ENCODE measurements at regions not wholly inside any gene's neighbourhood (a gene's known extent, or its start where the extent isn't known, plus 50 kb on each side); places are given as distances from the start of the nearest gene placed in this dataset.

DNA sequence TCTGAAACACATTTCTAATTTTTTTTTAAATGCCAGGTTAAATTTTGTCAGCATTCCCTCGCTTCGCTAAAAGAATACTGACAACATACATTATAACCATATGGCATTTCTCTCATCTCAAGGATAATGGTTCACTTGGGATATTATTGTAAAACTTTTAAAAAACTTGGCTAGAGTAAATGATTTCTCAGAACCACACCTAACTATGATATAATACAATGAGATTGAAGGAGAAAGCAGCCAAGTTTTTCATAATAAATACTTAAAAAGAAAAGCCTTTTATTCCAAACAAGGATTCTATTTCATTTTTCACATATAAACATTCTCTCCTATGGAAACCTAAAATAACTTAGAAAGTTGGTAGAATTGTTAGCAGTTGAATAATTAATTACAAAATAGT is 413.9 kb downstream of the HGF start:
- Histone ChIP-seq H3K4me1 (ENCODE audit: control insufficient read depth, insufficient read depth, low read length) (no peaks in the 10 kb centered on the region), H3K4me3 (ENCODE audit: low read depth, low read length) (no peak overlapping the region), H3K36me3 (ENCODE audit: control insufficient read depth in 2 of 2, insufficient read depth in 1 of 2, low read length in 2 of 2) (no peaks in the 10 kb centered on the region), H3K9me3 (ENCODE audit: control insufficient read depth, insufficient read depth, low read depth, low read length) (no peaks in the 10 kb centered on the region), H3K27ac (ENCODE audit: extremely low read depth, low read depth, low read length) (no peak overlapping the region)
- ChIA-PET POLR2A (no interaction called here), CTCF (no interaction called here)
- TF ChIP-seq, protein P1, sequence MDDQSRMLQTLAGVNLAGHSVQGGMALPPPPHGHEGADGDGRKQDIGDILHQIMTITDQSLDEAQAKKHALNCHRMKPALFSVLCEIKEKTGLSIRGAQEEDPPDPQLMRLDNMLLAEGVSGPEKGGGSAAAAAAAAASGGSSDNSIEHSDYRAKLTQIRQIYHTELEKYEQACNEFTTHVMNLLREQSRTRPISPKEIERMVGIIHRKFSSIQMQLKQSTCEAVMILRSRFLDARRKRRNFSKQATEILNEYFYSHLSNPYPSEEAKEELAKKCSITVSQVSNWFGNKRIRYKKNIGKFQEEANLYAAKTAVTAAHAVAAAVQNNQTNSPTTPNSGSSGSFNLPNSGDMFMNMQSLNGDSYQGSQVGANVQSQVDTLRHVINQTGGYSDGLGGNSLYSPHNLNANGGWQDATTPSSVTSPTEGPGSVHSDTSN (CRISPR knock-in tag; IDR thresholded peaks at IDR 0.05): no peak
- TF ChIP-seq YY2 (tag by site-specific recombination; IDR thresholded peaks at IDR 0.05) (no peak), ZNF544 (tag by site-specific recombination; IDR thresholded peaks at IDR 0.05) (no peak)

DNA sequence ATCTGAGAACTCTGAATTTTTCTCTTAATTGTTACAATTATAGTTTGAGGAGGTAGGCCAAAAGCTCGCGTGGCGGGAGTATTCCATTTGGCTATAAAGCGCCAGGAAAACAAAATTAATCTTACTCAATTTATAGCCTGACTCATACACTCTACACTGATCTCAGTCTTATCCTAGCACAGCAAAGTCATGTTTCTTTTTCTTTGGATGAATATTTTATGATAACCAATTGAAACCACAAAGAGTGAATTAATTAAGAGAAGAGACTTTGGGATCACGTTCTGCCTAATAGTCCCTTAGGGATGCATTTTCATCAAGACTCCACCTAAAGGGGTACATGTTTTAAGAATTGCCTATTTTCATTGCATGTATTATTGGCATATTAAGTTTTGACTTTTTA is 420.8 kb downstream of the HGF start:
- H3K27ac ChIP-seq (ENCODE audit: extremely low read depth, low read depth, low read length): no peak overlapping the region
- no peak overlapping the region for H3K4me3 ChIP-seq (ENCODE audit: low read depth, low read length)
- H3K9me3 ChIP-seq (ENCODE audit: control insufficient read depth, insufficient read depth, low read depth, low read length): no peaks in the 10 kb centered on the region
- CTCF ChIA-PET: interaction anchor here (0.6 kb wide), 1 partner anchor 566 kb away, joined by 3 read pairs; no protein-coding TSS in a partner anchor
- no peaks in the 10 kb centered on the region for H3K36me3 ChIP-seq (ENCODE audit: control insufficient read depth in 2 of 2, insufficient read depth in 1 of 2, low read length in 2 of 2)
- POLR2A ChIA-PET: no interaction called here
- TF ChIP-seq ZBTB8A (tag by site-specific recombination; IDR thresholded peaks at IDR 0.05) (no peak), ZNF302 (tag by site-specific recombination; IDR thresholded peaks at IDR 0.05; ENCODE audit: low read depth) (no peak), ZNF548 (tag by site-specific recombination; IDR thresholded peaks at IDR 0.05) (no peak), ZNF354C (tag by site-specific recombination; IDR thresholded peaks at IDR 0.05; ENCODE audit: borderline replicate concordance, low read depth) (no peak), ZNF561 (tag by site-specific recombination; IDR thresholded peaks at IDR 0.05; ENCODE audit: borderline replicate concordance) (no peak), ZNF513 (tag by site-specific recombination; IDR thresholded peaks at IDR 0.05) (no peak), EGR2 (tag by site-specific recombination; IDR thresholded peaks at IDR 0.05; ENCODE audit: low read depth) (no peak), ZNF830 (tag by site-specific recombination; IDR thresholded peaks at IDR 0.05; ENCODE audit: low read depth) (no peak)
- H3K4me1 ChIP-seq (ENCODE audit: control insufficient read depth, insufficient read depth, low read length): no peaks in the 10 kb centered on the region

DNA sequence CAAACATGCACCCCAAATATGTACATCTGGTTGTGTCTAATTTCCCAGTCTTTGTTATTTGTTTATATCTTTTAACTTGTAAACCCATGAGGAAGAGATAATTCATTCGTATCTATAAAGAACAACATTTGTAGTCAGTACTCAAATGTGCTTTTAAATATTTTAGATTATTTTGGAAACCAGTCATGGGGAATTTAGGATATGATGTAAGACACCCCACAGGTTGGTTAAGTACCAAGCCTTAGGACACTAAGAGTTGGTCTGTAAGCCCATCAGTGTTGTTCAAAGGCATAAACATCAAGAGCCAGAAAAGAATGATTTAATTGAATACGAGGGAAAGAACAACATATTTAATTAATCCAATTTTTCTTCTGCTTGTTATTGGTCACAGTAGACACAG is 421.1 kb upstream of the SEMA3C start:
- POLR2A ChIA-PET: no interaction called here
- TF ChIP-seq KLF16 (tag by site-specific recombination; IDR thresholded peaks at IDR 0.05): no peak
- H3K27ac ChIP-seq (ENCODE audit: extremely low read depth, low read depth, low read length): no peak overlapping the region
- CTCF ChIA-PET: interaction anchor here (0.6 kb wide), 1 partner anchor 13 kb away, joined by 3 read pairs; no protein-coding TSS in a partner anchor
- no peaks in the 10 kb centered on the region for H3K9me3 ChIP-seq (ENCODE audit: control insufficient read depth, insufficient read depth, low read depth, low read length)
- H3K4me1 ChIP-seq (ENCODE audit: control insufficient read depth, insufficient read depth, low read length): no peaks in the 10 kb centered on the region
- no peak overlapping the region for H3K4me3 ChIP-seq (ENCODE audit: low read depth, low read length)
- H3K36me3 ChIP-seq (ENCODE audit: control insufficient read depth in 2 of 2, insufficient read depth in 1 of 2, low read length in 2 of 2): no peaks in the 10 kb centered on the region

DNA sequence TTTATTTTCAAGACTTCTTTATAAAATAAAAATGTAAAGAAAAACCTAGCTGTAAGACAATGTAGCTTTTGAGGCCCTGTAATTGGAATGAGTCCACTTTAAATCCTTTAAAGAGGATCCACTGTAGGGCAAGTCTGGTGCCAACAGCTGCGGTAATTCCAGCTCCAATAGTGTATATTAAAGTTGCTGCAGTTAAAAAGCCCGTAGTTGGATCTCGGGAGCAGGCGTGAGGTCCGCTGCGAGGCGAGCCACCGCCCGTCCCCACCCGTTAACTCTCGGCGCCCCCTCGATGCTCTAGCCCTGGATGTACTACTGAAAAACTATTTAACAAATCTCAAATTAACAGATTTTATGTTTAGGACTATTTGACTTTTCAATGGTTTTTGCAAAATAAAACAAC is 414.7 kb upstream of the SEMA3C start:
- no peaks in the 10 kb centered on the region for H3K9me3 ChIP-seq (ENCODE audit: control insufficient read depth, insufficient read depth, low read depth, low read length)
- H3K27ac ChIP-seq (ENCODE audit: extremely low read depth, low read depth, low read length): no peak overlapping the region
- no peaks in the 10 kb centered on the region for H3K4me1 ChIP-seq (ENCODE audit: control insufficient read depth, insufficient read depth, low read length)
- POLR2A ChIA-PET: no interaction called here
- CTCF ChIA-PET: no interaction called here
- H3K36me3 ChIP-seq (ENCODE audit: control insufficient read depth in 2 of 2, insufficient read depth in 1 of 2, low read length in 2 of 2): no peaks in the 10 kb centered on the region
- no peak overlapping the region for H3K4me3 ChIP-seq (ENCODE audit: low read depth, low read length)
- no peak for TF ChIP-seq ZNF610 (tag by site-specific recombination; IDR thresholded peaks at IDR 0.05; ENCODE audit: borderline replicate concordance)
- no peak for TF ChIP-seq ZNF670 (tag by site-specific recombination; IDR thresholded peaks at IDR 0.05; ENCODE audit: low read depth)
- no peak for TF ChIP-seq ZNF560 (tag by site-specific recombination; IDR thresholded peaks at IDR 0.05; ENCODE audit: borderline replicate concordance)
- TF ChIP-seq INSM2 (tag by site-specific recombination; IDR thresholded peaks at IDR 0.05): no peak
- TF ChIP-seq ZNF664 (tag by site-specific recombination; IDR thresholded peaks at IDR 0.05): no peak
- TF ChIP-seq ZNF792 (tag by site-specific recombination; IDR thresholded peaks at IDR 0.05): no peak
- TF ChIP-seq KLF7 (tag by site-specific recombination; IDR thresholded peaks at IDR 0.05; ENCODE audit: borderline replicate concordance): no peak
- TF ChIP-seq FEZF1 (tag by site-specific recombination; IDR thresholded peaks at IDR 0.05): no peak
- TF ChIP-seq ZNF501 (tag by site-specific recombination; IDR thresholded peaks at IDR 0.05): no peak
- no peak for TF ChIP-seq ZNF549 (tag by site-specific recombination; IDR thresholded peaks at IDR 0.05)
- no peak for TF ChIP-seq MYNN (tag by site-specific recombination; IDR thresholded peaks at IDR 0.05; ENCODE audit: borderline replicate concordance)
- TF ChIP-seq ZNF473 (tag by site-specific recombination; IDR thresholded peaks at IDR 0.05): no peak
